ENCODE measurements at regions not wholly inside any gene's neighbourhood (a gene's known extent, or its start where the extent isn't known, plus 50 kb on each side); places are given as distances from the start of the nearest gene placed in this dataset.

DNA sequence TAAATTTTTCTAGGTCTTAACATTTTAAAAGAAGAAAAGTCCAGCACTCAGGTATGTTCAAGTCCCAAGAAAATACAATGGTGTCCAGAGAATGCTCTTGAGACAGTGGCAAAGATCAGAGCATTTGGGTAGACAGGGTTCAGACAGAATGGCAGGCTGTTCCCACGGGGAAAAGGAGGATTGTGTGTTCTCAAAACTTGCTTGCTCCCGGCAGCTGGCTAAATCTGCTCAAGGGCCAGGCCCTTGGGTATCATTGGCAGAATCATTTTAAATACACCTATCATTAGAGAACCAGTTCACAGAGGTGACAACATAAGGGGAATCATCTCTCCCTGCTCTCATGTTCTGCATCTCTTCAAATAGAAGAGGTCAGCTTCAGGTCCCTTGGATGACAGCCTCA lies 456.3 kb downstream of the DTHD1 start:
- no peak for DNase-seq

DNA sequence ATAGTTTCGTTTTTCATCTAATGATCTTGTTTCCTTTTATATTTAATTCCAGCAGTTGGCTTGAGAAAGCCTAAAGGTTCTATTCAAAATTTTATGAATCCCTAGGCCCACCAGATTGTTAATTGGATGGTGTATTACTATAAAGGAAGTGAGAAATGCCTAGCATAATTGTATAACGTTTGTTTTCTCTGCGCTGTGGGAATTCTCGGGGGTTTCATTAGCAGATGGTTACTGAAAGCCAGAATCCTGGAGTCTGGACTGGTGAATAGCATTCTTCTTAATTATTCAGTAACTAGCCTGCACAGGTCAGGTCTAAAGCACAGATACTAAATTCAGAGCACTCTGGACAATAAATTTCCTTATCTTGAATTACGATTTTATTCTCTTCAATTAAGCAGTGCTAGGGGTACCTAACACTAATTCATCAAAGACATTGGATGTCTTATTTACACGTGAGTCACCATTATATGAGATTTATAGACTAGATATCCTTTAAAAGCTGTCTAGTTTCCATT lies 459.4 kb downstream of the DTHD1 start:
- DNase-seq: no peak

DNA sequence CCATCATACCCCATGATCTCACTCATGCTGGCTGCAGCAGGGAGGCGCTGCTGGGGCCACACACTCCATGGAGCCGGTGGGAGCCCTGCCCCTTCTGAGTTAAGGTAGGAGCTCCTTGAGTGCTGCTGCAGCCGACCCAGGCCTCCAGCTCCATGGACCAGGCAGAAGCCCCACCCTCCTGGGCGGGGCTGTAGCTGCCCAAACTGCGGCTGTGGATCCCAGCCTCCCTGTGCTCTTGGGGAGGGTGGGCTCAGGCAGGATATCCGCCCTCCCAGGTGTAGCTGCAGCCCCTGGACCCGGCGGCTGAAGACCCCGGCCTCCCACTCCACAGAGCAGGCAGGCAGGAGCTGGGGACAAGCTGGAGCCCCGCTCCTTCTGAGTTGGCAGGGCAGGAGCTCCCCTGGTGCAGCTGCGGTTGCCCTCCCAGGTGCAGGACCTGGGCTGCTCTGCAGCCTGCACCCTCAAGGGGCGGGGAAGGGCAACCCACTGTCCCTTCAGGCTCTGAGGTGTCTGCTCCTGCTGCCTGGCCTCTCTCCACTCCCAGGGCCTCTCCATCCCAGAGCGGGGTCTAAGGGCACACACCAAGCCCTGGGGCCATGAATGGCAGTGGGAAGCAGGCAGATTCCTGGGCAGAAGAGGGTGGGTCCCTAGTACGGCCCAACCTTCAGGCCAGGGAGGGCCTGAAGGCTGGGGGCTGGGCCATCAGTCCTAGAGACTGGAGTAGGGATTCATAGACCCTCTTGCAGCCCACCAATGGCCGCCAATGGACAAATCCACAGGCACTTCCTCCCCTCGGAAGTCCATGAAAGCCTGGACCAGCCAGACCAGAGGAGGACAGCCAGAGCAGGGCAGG lies 466.1 kb downstream of the DTHD1 start:
- DNase-seq: no peak

DNA sequence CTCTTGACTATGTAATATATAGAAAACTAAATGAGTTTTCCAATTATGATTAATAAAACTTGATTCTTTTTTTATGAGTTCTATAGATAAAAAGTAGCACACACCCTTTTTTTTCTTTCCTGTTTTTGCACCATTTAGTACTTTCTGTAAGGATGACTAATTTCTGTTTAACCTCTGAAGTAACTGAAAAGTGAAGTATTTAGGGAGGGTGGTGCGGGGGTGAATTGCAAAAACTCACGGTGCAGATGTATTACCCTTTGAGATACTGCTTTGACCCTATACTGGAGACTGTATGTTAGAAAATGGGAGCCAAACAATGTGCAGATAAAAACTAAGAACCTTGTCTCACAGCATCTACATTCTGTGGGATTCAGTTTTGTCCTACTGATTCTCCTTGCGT lies 471.6 kb downstream of the DTHD1 start:
- no peak for DNase-seq

DNA sequence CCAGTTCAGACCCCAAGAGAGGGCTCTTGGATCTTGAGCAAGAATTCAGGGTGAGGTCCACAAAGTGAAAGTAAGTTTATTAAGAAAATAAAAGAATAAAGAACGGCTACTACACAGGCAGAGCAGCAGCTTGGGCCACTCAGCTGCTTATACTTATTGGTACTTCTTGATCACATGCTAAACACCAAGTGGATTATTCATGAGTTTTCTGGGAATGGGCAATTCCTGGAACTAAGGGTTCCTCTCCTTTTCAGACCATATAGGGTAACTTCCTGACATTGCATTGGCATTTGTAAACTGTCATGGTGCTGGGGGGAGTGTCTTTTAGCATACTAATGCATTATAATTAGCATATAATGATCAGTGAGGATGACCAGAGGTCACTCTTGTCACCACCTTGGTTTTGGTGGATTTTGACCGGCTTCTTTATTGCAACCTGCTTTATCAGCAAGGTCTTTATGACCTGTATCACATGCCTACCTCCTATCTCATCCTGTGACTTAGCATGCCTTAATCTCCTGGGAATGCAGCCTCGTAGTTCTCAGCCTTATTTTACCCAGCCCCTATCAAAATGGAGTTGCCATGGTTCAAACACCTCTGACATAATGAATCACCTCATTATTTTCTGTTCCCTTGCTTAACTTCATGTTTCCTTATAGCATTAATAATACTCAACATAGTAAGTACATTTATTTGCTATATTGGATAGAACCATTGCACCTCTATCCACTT lies 476.3 kb downstream of the DTHD1 start:
- DNase-seq: no peak

DNA sequence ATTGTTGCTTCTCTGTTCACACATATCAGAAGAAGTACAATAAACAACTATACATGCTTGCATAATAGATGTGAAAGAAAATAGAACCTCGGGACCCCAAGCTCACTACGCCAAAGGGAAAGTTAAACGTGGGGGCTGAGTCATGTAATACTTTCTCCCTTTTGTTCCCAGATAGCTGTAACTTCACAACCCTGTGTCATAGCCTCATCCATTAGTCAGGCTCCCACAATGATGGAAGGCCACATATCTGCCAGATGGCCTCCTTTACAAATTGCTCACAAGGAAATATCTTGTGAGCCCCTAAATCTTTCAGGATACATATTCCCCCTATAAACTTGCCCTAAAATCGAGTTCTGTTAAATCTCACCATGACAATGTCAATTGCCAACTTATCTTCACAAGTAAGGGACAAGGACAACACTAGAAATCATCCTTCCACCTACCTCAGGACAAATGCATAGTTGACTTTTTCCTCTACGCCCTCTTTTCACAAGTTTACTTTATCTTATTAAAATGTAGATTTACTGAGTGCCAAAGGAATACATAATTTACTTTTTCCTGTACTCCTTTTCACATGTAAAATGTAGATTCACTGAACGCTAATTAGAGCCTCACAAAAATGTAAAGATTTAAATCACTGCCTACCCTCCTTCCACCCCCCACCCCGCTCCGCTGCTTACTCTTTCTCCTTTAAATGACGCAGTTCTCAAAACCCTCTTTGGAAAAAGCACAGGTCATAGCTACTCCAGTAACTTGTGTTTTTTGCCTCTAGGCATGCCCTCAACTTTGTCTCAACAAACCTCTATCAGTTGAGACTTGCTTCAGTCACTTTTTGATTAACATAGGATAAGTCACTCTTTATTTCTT lies 477.1 kb downstream of the DTHD1 start:
- no peak for DNase-seq

DNA sequence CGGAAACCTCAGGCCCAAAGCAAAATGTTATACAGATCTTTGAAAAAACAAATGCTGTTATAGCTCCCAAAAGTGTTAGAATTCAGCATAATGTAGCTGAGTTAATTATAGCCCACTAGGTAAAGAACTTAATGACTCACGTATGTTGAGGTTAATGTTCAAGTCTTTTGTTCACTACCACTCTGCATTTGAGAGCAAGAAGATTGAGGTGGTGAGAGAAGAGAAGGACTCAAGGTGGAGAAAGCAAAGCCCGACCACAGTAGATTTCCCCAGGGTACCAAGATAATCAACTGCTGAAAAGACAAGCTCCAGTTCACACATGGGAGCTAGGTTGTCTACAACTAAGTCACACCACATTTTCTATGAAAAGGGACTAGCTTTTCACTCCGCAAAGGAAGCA lies 480.2 kb downstream of the DTHD1 start:
- no peak for DNase-seq

DNA sequence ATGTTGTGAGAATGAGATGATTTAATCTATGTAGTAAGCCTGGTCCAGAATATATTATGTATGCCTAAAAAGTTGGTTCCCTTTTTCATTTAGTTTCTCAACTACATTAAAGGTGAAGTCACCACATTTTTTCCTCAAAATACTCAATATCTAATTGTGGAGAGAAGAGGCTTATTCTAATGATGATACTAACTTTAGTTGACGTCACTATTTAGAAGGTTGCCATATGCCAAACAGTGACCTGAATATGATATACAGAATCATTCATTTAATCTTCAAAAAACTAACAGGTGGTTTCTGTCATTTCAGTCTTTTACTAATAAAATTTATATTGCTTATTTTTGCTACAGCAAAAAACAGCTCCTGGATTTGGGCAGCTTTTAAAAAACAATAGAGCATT lies 480.7 kb upstream of the NWD2 start:
- no peak for DNase-seq

DNA sequence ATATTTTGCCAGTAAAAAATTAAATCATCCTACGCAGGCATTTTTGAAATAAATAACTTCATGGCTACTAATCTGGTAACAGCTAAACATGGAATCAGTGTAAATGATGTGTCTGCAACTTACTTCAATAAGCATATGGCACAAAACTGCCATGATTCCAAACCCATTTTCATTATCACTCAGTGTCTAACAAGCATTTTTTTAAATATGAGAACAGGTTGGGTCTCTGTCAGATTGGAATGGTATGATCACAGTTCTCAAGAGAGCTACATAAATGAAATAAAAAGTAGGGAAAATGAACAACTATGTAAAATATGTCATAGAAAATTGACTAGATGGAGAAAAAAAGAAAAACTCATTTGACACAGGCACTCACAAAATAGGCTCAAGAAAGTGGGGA lies 476.9 kb upstream of the NWD2 start:
- no peak for DNase-seq

DNA sequence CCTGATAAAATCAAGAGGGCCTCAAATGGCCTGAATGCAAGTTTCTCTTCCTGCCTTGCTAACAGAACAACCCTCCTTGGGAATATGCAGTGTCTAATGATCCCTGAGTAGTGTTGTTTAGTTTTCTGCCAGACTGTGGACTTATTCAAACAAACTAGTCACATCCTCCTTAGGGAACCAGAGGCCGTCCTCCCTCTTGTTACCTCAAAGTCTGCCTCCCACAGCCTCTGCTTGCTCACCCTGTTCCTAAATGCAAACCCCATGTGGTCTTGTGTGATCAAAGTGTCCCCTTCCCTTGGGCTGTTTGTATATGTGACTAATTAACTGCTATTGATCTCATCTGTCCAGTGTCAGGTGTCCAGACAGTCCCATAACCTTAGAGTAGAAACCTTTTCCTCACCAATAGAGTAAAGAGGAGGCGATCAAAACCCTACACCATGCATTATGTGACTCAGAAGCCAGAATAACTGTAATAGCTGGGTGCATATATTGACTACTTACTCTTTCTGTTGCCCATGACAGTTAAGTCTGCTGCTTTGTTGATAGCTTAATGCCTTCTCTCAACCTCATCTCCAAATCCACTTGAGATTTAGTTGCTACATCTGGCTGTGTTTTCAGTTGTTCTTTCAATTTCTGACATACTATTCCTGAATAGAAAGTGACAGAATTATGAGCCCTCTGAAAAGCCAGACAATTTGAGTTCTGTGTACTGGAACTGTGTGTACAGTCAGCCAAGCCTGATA lies 473.0 kb upstream of the NWD2 start:
- DNase-seq: no peak

DNA sequence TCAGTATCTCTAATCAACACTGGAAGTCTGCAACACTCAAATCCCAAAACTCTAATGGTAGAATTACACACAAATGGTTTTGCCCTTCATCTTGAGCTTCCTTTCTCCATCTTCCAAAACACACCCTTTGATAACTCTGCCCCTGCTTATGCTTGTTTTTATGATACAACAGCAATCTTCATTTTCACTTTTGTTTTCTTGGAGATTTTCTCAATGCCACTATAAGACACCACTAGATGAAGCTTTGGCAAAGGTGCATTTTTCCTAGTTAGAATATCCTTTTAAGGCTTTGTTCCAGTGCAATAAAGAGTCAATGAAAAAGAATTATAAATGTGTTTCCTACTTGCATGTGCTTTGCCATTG lies 472.4 kb upstream of the NWD2 start:
- no peak for DNase-seq

DNA sequence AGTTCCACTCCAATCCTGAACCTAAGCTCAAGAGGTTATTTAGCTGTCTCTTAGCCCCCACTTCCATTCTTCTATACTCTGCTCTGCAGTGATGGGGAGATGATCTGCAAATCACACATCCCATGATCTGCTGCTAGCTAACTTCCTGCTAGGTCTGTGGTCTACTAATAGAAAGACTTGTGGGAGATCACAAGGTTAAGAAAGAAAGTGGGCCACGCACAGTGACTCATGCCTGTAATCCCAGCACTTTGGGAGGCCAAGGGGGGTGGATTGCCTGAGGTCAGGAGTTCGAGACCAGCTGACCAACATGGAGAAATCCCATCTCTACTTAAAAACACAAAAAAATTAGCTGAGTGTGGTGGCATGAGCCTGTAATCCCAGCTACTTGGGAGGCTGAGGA lies 471.1 kb upstream of the NWD2 start:
- no peak for DNase-seq

DNA sequence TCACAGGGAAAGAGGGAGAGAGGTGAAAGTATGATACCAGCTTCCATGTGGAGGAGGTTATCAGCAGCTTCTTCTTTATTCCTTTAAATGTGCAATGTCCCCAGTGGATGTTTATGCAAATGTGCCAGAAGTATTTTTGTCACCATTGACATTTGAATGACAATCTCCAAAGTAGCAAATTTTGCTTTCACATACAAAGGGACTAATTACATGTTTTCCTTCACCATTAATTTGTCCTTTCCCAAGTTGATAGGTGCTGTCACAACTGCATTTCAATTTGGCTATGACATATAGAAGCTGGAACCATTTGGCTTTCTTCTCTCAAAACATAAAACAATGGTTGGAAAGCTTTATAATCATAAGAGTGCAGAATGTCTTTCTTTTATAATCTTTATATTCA lies 469.0 kb upstream of the NWD2 start:
- DNase-seq: no peak

DNA sequence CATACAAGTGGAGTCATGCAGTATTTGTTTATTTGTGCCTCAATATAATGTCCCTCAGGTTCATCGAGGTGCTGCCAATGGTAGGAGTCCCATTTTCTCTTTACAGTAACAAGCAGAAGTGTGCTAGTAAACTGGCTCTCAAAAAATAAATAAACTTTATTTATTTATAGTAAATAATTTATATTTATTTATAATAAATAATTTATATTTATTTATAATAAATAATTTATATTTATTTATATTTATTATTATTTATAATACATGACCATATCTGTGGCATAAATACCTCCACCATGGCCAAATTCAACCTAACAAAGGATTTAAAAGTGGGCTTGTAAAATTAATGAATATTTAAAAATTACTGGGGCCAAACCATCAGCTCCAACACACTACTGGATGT lies 464.9 kb upstream of the NWD2 start:
- DNase-seq: no peak

DNA sequence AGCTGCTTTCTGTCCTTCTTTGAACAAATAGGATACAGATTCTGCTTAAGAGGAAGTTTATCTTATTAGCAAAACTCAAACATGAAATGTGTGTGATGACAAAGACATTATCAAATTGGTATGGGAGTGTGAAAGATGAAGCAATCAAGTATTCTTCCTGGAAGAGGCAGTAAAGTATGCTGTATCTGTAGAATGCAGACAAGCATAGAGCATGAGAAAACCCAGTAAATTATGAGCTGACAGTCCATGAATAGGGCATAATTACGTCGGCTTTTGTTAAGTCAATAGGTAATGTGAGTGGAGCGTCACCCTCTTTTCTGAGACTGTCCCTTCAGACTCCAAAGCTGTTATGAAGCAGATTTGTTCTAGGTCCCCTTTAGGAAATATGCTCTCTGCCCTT lies 458.6 kb upstream of the NWD2 start:
- DNase-seq: no peak

DNA sequence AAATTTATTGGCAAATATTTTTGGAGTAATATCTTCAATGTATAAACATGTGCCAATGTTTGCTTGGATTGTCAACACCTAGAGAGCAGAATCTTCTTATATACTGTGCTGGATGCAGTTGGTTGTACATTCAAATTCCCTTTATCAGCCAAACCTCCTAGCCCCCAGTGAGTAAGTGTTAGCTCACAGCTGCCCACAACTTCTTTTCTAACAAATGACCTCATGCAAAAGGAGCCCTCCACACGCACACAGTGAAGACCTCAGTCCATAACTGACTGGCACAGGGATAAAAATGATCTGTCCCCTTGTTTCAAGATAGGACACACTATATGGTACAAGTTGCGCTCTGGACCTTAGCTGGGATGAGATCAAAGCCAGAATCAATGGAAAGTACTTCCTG lies 458.0 kb upstream of the NWD2 start:
- no peak for DNase-seq

DNA sequence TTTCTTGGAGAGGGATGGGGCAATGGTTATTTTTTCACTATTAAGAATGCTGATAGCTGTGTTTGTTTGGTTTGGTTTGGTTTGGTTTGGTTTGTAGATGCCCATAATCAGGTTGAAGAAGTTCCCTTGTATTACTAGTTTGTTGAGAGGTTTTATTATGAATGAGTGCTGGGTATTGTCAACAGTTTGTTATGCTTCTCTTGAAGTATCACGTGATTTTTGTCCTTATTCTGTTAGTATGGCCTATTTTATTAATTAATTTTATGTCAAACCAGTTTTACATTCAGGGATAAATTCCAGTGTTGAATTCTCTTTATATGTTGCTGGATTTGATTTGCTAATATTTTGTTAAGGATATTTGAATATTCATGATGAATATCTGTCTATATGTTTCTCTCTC lies 449.8 kb upstream of the NWD2 start:
- DNase-seq: no peak

DNA sequence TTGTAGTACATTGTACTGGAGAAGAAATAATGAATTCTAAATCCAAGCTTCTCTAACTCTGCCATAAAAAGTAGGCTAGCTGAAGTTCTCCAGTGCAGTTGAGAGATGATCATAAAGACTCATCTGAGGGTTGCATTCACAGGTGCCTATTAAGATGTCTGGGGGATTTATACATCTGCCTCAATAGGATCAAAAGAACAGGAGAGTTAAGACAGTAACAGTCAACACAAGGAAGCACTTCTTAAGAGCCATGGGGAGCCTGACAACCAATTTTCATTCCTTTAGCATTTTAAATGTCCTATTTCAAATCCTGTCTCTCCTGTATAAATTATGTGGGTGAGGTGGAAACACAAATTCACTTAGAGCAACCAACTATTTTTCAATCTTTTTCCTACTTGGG lies 432.4 kb upstream of the NWD2 start:
- DNase-seq: no peak

DNA sequence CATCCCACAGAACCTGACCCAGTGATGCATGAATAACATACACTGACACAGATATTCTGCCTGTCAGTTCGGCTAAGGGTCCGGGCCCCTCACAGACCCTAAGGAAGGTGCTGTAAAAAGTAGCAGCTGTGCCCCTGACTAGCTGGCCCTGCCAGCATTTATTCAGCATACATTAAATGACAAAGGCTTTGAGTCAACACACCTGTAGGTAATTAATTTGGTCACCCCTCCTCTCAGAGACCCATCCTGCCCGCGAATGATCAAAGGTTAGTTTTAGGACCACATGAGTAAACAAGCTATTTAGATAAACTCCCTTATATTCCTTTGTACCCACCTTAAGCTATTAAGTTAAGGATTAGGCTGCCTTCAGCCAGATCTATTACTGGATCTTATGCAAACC lies 429.0 kb upstream of the NWD2 start:
- DNase-seq: no peak

DNA sequence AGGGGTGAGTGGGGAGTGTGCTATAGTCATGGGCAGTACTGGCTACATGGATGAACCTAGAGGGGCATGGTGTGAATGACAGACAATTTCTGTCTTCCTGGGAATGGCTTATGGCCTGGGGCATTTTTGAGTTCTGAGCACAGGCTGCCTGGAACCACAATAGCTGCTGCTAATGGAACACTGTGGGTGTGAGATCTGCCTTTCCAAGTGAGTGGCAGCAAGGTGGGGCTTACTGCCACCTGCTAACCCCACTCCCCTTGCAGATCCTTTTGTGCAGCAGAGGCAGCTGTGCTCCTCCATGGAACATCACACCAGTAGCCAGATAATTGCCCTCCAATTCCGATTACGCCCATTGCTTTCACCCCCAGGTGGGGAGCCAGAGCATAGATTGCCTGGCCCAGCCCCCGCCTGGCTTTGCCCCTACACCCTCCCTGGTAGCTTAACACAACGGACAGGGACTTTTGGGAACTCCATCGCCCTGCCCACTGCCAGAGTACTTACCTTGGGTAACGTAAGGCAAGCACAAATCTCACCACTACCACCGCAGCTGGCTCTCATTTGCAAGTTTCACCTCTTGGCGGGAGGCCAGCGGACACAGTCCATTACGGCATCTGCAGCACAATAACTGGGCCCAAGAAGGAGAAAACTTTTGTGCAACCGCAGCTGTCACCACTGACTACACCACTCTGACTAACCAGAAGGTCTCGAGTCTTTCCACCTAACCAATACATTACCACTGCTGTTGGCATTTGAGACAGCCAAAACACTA lies 421.2 kb upstream of the NWD2 start:
- DNase-seq: no peak

DNA sequence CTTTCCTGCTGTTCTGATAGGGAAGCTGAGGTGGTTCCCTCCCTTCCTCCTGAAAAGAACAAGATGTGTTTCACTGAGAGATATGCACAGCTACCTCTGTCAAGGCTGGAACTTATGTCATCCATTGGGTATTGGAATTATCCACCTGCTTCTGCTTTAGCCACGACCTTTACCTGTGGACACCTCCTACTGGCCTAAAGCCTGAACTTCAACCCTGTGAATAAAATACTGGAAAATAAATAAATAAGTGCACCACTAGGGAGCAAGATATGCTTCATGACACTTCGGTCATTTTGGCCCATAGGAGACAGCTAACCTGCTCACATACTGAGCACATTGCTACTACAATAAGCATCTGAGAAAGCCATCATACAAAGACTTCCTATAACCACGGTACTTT lies 419.9 kb upstream of the NWD2 start:
- DNase-seq: no peak

DNA sequence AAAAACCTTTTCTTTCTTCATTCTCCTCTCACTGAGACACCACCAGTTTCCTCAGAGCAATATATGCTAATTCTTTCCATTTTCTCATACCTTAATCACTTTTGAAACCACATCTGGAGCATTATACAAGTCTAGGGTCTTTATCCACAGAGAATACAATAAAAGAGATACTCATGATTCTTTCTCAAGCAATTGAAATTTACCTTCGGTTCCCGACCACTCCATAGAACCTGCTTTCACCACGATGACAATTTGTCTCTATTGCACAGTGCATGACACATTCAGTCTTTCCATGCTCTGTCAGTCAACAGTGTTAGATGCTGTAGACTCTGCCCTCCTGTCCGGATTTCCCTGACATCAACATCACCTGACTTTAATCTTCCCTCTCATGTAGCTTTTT lies 409.3 kb upstream of the NWD2 start:
- no peak for DNase-seq

All from NCI-H187 (cell line).